Activated naive CD4-positive, alpha-beta T cell treated with anti-CD3 and anti-CD28 coated beads, Interleukin-2, amount 50 U/mL, for 16 hours (primary cell): ENCODE measurements at regions not wholly inside any gene's neighbourhood (a gene's known extent, or its start where the extent isn't known, plus 50 kb on each side); places are given as distances from the start of the nearest gene placed in this dataset.

Source experiments
- DNase-seq: peaks from one replicate; pipeline ENCODE4 v3.0.0-alpha.2; 2020

- no peak for DNase-seq
Observed at GRCh38 chr1:221643404-221644144, 98.3 kb downstream of the DUSP10 start.

GRCh38 chr1:221644145-221644448 lies 97.8 kb downstream of the DUSP10 start:
- no peak for DNase-seq

- DNase-seq = no peak
Observed at GRCh38 chr1:221644663-221645258, 97.1 kb downstream of the DUSP10 start.

- no peak for DNase-seq
Observed at GRCh38 chr1:221648201-221648600, 93.7 kb downstream of the DUSP10 start.
